T1000 (cell line): ENCODE measurements at regions not wholly inside any gene's neighbourhood (a gene's known extent, or its start where the extent isn't known, plus 50 kb on each side); places are given as distances from the start of the nearest gene placed in this dataset.

Source experiments
- DNase-seq: peaks from one replicate; lab custom pipeline; 2025; ENCODE audit warnings: mixed read lengths; lab: John Stamatoyannopoulos, UW

DNA sequence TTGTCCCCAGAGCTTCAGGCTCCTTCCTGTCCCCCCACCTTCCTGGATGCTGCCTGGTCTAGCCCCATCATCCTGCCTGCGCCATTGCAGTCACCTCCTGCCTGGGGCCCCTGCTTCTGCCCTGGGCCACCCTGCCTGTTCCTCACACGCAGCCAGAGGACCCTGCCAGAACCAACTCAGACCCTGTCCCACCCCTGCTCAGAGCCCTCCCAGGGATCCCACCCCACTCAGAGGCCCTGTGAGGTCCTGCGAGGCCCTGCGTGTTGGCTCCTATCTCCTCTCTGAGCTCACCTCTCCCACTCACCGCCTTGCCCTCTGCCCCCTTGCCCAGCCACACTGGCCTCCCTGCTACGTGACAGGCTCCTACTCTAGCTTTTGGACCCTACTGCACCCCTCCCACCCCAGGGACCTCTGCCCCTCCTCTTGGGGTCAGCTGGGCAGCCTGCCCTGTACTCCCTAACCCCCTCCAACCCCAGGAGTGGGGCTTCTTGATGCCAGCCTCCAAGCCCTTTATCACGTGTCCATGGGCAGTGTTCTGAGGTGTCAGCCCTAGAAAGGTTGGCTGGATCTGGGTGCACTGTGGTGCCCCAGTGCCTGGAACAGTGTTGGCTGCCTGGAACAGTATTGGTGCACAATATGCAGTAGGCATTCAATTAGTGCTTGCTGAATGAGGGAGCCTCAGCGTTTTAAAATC, 68.3 kb downstream of the CEBPB start:
- no peak for DNase-seq

DNA sequence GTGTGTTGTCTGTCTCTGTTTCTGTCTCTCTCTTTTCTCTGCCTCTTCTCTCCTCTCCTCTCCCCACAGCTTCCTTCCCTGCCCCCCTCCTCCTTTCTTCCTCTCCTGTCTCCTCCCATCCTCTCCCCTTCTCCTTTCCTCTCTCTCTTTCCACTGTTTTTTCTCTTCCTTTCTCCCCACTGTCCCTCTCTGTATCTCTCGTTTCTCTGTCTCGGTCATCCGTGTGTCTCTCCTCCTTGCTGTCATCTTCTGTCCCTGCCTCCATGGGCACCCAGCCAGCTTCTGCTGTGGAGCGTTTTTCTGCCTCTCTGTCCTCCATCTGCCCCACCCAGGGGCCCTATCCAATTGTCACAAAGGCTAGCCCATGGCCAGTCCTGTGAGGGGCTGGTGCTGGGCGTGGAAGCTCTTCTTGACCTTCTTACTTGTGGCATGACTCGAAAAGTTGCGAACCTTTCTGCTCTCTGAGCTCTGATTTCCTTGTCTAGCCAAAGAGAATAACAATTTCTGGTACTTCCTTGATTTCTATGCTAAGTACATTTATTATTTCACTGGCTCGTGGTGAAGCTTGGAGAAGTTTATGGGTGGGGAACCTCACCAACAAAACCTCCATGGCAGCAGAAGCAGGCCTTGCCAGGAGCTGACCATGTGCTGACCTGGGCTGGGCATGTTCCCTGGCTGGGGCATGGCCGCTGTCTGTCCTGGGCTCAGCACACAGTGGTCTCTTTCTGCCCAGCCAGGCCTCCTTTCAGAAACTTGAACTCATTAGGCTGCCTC, 69.3 kb downstream of the CEBPB start:
- no peak for DNase-seq

DNA sequence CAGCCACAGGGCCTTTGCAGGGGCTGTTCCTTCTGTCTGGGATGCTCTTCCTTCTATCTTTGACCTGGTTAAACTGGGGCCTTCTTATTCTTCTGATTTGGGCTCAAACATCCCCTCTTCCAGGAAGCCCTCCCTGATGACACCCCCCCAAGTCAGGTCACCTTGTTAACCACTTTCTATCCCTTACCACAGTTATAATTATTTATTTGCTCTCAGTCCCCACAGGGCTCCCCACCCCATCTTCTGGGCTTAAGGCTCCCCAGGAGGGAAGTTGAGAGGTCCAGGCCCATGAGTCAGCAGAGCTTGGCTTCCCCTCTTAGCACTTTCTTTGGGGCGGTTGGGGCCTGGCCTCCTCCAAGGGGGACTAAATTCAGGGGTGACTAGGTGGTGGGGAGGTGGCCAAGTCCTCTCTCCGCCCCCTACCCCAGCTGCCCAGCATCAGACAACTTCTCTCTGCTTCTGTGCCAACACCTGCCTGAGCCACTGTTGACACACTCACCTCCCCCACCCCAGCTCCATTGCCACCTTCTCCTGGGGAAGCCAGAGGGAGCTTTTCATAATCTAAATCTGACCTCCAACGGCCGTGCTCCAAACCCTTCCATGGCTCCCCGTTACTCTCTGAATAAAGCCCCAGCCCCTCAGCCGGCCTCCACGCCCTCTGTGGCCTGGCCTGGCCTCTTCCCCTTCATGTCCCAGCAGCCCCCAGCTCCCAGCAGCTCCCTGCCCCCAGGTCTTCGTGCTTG, 70.0 kb downstream of the CEBPB start:
- no peak for DNase-seq

DNA sequence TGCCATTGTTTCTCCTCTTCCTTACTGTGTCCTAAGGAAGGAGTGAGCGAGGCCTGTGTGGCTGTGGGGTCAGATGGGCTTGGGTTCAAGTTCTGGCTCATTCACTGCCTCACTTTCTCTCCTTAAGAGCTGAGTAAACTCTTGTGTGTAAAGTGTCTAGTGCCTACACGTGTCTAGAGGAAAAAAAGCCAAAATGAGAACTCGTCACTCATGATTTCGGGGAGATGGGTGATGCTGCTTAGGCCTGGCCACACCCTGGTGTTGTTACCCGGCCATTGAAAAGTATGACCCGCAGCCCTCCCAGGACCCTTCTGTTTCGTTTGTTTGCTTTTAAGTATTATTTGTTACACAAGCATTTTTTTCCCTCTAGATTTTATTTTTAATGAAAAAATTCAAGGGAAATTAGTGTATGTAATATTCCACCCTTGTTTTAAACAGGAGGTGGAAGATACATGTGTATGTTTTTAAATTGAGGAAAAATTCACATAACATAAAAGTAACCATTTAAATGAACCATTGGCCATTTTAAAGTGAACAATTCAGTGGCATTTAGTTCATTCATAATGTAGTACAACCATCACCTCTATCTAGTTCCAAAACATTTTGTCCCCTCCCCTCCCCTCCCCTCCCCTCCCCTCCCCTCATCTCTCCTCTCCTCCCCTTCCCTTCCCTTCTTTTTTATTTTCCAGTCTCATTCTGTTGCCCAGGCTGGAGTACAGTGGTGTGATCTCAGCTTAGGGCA, 71.0 kb downstream of the CEBPB start:
- no peak for DNase-seq

GRCh38 chr20:50263831-50264230, 73.2 kb downstream of the CEBPB start:
- DNase-seq: no peak

GRCh38 chr20:50264534-50265145, 74.0 kb downstream of the CEBPB start:
- DNase-seq: no peak

DNA sequence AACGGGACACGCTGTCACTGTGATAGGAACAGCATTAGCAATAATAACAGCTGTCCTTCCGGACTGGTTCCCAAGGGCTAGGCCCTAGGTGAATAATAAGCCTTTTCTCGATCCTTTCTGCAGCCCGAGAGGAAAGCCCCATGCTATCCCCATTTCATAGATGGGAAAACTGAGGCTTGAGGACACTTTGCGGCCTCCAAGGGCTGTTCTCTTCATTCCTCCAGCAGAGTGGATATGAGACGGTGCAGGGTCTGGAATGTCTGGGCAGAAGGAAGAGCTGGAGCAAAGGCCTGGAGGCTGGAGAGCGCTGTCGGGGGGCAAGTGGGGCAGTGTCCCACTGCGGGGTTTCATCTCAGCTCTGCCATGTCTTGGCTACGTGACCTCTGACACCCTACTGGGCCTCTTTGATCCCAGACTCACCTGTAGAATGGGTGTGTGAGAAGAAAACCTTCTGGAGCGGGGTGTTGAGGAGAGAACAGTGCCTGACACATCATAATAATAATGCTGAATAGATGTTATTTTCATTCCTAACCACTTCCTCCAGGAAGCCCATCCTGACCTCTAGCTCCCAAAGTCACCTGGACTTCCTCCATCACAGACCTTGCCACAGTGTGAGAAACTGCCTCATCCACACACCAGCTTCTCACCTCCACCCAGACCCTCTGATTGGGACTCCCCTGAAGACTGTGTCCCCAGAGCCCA, 74.8 kb downstream of the CEBPB start:
- DNase-seq: no peak

- no peak for DNase-seq
Measured at GRCh38 chr20:50266293-50267040, 75.8 kb downstream of the CEBPB start.

DNA sequence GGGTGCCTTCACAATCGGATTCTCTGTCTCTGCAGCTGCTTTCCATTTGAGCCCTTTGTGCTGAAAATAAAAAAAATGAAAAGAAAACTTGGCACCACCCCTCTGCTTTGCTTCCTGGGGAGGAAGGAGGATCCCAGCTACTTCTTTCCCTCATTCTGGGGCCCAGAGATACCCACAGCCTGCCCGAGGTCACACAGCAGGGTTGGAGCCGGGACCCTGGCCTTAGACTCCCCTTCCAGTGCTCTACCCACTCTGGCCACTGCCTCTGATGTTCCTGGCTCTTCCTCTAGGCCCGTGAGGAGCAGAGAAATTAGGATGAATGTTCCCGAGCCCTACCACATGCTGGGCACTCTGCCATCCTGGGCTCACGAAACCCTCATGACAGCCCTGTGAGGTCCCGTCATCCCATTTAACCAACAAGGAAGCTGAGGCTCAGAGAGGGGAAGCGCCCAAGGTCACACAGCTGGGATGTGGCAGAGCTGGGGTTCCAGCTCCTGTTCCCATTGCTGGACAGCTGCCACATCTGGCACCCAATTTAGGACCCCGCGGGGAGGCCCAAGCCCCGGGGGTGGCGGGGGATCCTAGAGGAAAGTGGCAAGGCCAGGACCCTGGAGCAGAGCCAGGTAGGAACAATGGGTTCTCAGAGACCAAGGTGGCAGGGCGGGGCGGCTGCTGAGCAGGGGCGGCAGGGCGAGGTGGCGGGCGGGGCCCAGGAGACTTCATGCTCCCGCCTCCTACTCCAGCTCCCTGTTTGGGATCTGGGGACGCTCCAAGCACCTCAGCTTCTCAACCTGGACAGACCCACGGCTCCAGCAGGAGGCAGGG, 76.6 kb downstream of the CEBPB start:
- no peak for DNase-seq

- no peak for DNase-seq
Measured at GRCh38 chr20:50267866-50268219, 77.2 kb downstream of the CEBPB start.

DNA sequence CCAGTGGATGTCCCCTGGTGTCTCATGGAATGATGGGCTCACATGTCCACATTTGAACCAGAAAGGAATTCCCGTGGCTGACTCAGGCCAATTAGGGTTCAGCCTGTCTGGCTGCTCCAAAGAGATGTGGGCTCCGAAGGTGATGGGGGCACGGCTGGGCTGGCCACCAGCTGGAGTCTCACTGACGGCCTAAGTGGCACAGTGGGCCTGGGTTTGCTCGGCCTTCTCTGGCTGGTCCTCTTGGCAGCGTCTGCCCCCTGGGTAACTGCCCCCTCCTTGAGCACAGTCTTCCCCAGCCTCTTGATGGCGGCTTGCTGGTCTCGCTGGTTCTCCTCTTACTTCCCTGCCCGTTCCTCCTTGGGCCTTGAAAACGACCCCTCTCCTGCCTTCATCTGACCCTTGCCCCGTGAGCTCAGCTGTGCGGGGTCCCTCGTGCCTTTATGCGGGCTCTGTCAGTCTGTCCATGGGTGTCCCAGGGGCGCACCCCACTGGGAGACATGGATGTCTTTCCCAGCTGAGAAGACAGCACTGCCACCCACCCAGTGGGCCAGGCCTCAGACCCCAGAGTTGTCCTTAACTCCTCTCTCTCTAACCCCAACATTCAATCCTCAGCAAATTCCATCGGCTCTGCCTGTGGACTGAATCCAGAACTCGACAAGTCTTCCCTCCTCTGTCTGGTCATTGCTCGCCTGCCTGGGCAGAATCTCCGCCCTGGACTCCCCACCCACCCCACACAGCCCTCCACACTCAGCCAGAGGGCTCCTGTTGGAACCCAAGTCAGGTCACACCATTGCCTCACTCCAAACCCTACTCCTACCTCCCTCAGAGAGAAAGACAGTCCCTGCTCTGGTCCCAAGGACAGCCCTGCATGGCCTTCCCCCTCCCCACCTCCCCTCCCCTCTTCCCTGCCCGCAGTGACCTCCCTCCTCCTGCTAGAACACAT, 78.7 kb downstream of the CEBPB start:
- no peak for DNase-seq

GRCh38 chr20:50270034-50270395, 79.4 kb downstream of the CEBPB start:
- no peak for DNase-seq

GRCh38 chr20:50270569-50270968, 79.9 kb downstream of the CEBPB start:
- no peak for DNase-seq

DNA sequence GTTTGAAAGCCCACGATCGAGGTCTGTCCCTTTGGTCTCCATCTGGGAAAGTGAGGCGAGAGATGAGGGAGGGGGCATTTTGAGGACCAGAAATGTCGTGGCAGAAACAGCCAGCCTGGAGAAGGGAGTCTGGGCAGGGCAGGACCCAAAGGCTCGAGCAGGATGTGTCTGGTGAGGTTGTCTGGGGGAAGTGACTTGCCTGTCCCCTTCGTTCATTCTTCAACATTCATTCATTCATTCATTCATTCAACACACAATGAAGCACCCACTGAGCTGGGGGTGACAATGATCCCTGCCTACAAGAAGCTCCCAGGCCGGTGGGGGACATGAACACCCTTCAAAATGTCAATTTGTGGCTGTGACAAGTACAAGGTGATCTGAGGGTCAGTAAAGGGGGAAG, 80.5 kb downstream of the CEBPB start:
- no peak for DNase-seq

GRCh38 chr20:50271612-50272011, 81.0 kb downstream of the CEBPB start:
- no peak for DNase-seq

DNA sequence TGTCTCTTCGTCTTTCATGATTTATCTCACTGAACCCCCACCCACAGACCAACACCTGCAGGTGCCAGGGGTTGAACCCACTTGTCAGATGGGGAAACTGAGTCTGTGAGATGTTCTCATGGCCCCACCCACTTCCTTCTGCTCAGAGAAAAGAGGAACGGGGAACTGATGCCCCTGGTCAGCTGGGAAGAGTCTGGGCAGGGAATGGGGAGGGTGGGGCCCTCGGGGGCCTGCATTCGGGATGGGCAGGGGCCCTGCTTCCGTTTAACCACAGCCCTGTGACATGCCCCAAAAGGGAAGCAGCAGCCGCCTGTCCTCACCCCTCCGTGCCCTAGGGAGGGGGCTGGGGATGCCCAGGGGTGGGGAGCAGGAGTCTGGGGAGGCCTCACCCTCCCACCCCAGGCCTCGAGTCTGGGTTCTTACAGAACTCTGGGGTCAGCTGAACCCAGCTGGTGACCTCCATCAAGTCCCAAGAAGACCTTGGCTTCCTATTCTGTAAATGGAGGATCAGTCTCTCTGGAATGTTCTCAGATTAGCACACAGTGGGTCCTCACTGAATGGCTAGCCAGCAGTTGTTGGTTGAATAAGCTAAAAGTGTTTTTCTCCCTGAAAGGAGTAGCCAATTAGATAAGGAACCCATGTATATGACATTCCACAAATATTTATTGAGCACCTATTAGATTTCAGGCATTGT, 81.5 kb downstream of the CEBPB start:
- no peak for DNase-seq

DNA sequence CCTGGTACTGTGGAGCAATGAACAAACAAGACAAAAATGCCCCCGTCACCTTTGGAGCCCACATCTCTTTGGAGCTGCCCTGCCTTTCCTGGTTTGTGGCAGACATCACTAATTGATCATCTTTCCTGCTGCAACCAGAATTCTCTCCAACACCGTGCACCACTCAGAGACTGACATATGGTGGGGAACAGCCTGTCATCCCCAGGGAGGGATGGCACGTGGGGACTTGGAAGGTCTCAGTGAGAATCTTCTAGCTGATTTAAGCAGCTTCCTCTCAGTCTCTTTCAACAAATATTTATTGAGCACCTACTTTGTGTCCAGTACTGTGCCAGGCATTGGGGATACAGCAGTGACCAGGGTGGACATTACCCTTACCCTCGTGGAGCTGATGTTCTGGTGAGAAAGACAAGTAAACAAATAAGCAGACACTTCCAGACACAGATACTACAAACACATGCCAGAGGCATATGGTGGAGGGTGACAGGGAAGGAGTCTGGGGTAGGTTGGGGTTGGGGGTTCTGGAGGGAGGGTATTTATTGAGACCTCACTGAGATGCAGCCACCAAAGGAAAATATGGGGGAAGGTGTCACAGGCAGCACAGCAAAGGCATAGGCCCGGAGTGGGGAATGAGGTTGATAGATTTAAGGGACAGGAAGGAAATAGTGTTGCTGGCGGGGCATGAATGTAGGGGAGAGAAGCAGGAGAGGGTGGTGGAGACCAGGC, 82.3 kb downstream of the CEBPB start:
- no peak for DNase-seq
